Fibroblast of skin of left biceps (primary cell): ENCODE measurements at regions not wholly inside any gene's neighbourhood (a gene's known extent, or its start where the extent isn't known, plus 50 kb on each side); places are given as distances from the start of the nearest gene placed in this dataset.
"Not testable (repeated sequence)": the region's sequence is repeated elsewhere in the genome, so short reads cannot be mapped to it uniquely, and the experiment has no call there.

ENCODE experiments used
- DNase-seq, 2 experiments: peaks; one replicate each; pipeline ENCODE4 v3.0.0-alpha.2; 2013; ENCODE audit warnings: low read depth in 2 of 2

GRCh38 chr11:106495046-106495445 is 417.6 kb downstream of the AASDHPPT start:
- no peak for DNase-seq

GRCh38 chr11:106496677-106497076 is 419.2 kb downstream of the AASDHPPT start:
- DNase-seq = no peak

GRCh38 chr11:106497321-106497720 is 419.9 kb downstream of the AASDHPPT start:
- no peak for DNase-seq

- no peak for DNase-seq
Observed at GRCh38 chr11:106497822-106498221, 420.4 kb downstream of the AASDHPPT start.

GRCh38 chr11:106503901-106504300 is 426.4 kb downstream of the AASDHPPT start:
- no peak for DNase-seq

- DNase-seq = no peak
Observed at GRCh38 chr11:106507645-106508306, 430.3 kb downstream of the AASDHPPT start.

GRCh38 chr11:106514706-106515105 is 437.2 kb downstream of the AASDHPPT start:
- DNase-seq = no peak

- DNase-seq = no peak
Observed at GRCh38 chr11:106517426-106517825, 440.0 kb downstream of the AASDHPPT start.

- no peak for DNase-seq
Observed at GRCh38 chr11:106520146-106520912, 442.9 kb downstream of the AASDHPPT start.

- no peak for DNase-seq
Observed at GRCh38 chr11:106520920-106521319, 443.5 kb downstream of the AASDHPPT start.

GRCh38 chr11:106523171-106523570 is 445.7 kb downstream of the AASDHPPT start:
- no peak for DNase-seq

GRCh38 chr11:106523921-106524320 is 446.5 kb downstream of the AASDHPPT start:
- DNase-seq = no peak

- no peak for DNase-seq
Observed at GRCh38 chr11:106524436-106524835, 447.0 kb downstream of the AASDHPPT start.

GRCh38 chr11:106531648-106532047 is 454.2 kb downstream of the AASDHPPT start:
- DNase-seq = not testable (repeated sequence)

- no peak for DNase-seq
Observed at GRCh38 chr11:106533046-106533445, 455.6 kb downstream of the AASDHPPT start.

- no peak for DNase-seq
Observed at GRCh38 chr11:106540001-106540400, 462.5 kb downstream of the AASDHPPT start.

- DNase-seq = no peak
Observed at GRCh38 chr11:106548406-106548805, 469.9 kb downstream of the GUCY1A2 start.

GRCh38 chr11:106551744-106552673 is 466.3 kb downstream of the GUCY1A2 start:
- no peak for DNase-seq

- no peak for DNase-seq
Observed at GRCh38 chr11:106552694-106553203, 465.5 kb downstream of the GUCY1A2 start.

GRCh38 chr11:106553304-106553703 is 465.0 kb downstream of the GUCY1A2 start:
- DNase-seq = no peak

- not testable (repeated sequence) for DNase-seq
Observed at GRCh38 chr11:106555566-106556250, 462.6 kb downstream of the GUCY1A2 start.
